Ishikawa (cell line): ENCODE measurements at regions not wholly inside any gene's neighbourhood (a gene's known extent, or its start where the extent isn't known, plus 50 kb on each side); places are given as distances from the start of the nearest gene placed in this dataset.

Experiments used
- CEBPB ChIP-seq: IDR thresholded peaks from 2 replicates; pipeline ENCODE4 v1.6.1; 2012
- EP300 ChIP-seq: IDR thresholded peaks from 2 replicates; pipeline ENCODE4 v1.6.1; 2012; ENCODE audit warnings: borderline replicate concordance
- FOXM1 ChIP-seq: IDR thresholded peaks from 2 replicates; pipeline ENCODE4 v1.6.1; 2012; ENCODE audit warnings: low read depth, borderline replicate concordance
- MAX ChIP-seq: IDR thresholded peaks from 2 replicates; pipeline ENCODE4 v1.6.1; 2012
- NFIC ChIP-seq: IDR thresholded peaks from 2 replicates; pipeline ENCODE4 v1.6.1; 2012
- RAD21 ChIP-seq: IDR thresholded peaks from 2 replicates; pipeline ENCODE4 v1.6.1; 2012; ENCODE audit warnings: low read depth
- TCF12 ChIP-seq: IDR thresholded peaks from 2 replicates; pipeline ENCODE4 v1.6.1; 2012; ENCODE audit warnings: low read depth
- TEAD4 ChIP-seq: IDR thresholded peaks from 2 replicates; pipeline ENCODE4 v1.6.1; 2012
- USF1 ChIP-seq: IDR thresholded peaks from 2 replicates; pipeline ENCODE4 v1.6.1; 2012
- YY1 ChIP-seq: IDR thresholded peaks from 2 replicates; pipeline ENCODE4 v1.6.1; 2012; ENCODE audit warnings: low read depth
- ZBTB7A ChIP-seq: IDR thresholded peaks from 2 replicates; pipeline ENCODE4 v1.6.1; 2012; ENCODE audit warnings: low read depth
- TF ChIP-seq, protein P1 (sequence below): IDR thresholded peaks from 2 replicates; pipeline ENCODE4 v1.6.1; 2012; ENCODE audit warnings: low read depth, mild to moderate bottlenecking

DNA sequence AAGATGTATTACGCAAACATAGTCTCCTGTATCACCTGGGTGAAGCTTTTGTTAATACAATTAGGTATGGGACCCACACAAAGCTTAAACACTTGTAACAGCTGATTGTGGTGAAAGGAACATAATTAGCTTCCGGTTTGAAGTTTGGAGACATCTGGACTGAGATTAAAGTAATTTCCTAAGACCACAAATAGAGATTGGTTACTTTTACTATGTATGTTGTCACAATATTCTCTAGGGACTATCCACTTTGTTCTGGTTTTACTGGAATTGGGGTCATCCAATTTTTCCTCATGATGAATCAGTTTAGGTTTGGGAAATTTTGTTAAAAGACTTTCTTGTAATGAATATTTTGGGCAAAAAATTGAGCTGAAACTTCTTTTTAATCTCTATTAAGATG, 71.8 kb upstream of the SAMSN1 start:
- TF ChIP-seq USF1 (no peak), FOXM1 (no peak), EP300 (no peak), MAX (no peak), RAD21 (no peak), YY1 (no peak), NFIC (no peak), CEBPB (no peak), TCF12 (no peak), TEAD4 (no peak), ZBTB7A (no peak)
- TF ChIP-seq, protein P1, sequence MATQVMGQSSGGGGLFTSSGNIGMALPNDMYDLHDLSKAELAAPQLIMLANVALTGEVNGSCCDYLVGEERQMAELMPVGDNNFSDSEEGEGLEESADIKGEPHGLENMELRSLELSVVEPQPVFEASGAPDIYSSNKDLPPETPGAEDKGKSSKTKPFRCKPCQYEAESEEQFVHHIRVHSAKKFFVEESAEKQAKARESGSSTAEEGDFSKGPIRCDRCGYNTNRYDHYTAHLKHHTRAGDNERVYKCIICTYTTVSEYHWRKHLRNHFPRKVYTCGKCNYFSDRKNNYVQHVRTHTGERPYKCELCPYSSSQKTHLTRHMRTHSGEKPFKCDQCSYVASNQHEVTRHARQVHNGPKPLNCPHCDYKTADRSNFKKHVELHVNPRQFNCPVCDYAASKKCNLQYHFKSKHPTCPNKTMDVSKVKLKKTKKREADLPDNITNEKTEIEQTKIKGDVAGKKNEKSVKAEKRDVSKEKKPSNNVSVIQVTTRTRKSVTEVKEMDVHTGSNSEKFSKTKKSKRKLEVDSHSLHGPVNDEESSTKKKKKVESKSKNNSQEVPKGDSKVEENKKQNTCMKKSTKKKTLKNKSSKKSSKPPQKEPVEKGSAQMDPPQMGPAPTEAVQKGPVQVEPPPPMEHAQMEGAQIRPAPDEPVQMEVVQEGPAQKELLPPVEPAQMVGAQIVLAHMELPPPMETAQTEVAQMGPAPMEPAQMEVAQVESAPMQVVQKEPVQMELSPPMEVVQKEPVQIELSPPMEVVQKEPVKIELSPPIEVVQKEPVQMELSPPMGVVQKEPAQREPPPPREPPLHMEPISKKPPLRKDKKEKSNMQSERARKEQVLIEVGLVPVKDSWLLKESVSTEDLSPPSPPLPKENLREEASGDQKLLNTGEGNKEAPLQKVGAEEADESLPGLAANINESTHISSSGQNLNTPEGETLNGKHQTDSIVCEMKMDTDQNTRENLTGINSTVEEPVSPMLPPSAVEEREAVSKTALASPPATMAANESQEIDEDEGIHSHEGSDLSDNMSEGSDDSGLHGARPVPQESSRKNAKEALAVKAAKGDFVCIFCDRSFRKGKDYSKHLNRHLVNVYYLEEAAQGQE = no peak
